ENCODE measurements at regions not wholly inside any gene's neighbourhood (a gene's known extent, or its start where the extent isn't known, plus 50 kb on each side); places are given as distances from the start of the nearest gene placed in this dataset.

DNA sequence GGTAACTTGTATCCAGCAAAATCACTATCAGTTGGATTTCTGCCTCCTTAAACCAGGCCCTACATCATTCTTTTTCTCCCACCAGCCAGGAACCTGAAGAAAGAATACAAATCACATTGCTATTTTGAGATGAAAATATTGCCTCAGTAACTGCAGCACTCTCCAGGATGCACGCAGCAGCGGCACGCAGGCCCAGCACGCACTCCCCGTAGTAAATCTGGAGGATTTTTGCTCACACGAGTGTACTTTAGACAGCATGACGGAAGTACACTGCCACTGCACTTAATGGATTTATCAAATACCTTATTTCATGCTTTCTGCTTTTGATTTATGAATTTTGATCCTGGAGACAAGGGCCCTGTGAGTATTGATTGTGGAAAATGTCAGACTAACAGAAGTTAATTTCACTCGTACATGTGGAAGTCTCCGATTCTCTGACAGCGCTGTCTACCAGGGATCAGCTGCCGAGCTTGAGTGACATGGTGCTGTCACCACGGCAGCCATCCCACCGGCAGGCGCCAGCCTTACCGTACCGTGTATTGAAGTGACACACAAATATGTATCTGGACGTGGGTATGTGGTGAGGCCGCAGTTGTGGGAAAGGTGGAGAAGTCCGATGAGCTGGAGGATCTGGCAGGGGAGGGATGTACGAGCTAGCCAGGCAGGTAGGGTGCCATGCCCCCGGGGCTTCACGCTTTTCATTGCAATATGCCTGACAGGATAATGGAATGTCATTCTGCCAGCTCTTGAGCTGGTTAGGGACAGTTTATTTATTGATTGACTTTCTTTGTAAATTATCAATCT lies 863.7 kb downstream of the GALR1 start:
- WGBS, 5 donors: 91 to 94% (median 93%) methylated on average over 22 of the region's 22 CpGs
- no peak for DNase-seq
- H3K4me1 ChIP-seq: no peaks in the 10 kb centered on the region
- H3K4me3 ChIP-seq: no peak overlapping the region
- peaks cover 0 to 11% (median 6%) of the 10 kb centered on the region in 8 donors for H3K9me3 ChIP-seq
- TF ChIP-seq POLR2AphosphoS5 (IDR thresholded peaks at IDR 0.05): no peak
- no peak for TF ChIP-seq POLR2A (IDR thresholded peaks at IDR 0.05)
- TF ChIP-seq, protein P1, sequence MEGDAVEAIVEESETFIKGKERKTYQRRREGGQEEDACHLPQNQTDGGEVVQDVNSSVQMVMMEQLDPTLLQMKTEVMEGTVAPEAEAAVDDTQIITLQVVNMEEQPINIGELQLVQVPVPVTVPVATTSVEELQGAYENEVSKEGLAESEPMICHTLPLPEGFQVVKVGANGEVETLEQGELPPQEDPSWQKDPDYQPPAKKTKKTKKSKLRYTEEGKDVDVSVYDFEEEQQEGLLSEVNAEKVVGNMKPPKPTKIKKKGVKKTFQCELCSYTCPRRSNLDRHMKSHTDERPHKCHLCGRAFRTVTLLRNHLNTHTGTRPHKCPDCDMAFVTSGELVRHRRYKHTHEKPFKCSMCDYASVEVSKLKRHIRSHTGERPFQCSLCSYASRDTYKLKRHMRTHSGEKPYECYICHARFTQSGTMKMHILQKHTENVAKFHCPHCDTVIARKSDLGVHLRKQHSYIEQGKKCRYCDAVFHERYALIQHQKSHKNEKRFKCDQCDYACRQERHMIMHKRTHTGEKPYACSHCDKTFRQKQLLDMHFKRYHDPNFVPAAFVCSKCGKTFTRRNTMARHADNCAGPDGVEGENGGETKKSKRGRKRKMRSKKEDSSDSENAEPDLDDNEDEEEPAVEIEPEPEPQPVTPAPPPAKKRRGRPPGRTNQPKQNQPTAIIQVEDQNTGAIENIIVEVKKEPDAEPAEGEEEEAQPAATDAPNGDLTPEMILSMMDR (IDR thresholded peaks at IDR 0.05 in 8 of 11, conservative IDR thresholded peaks at IDR 0.05 in 3 of 11): no peak
- H3K27ac ChIP-seq: no peak overlapping the region
- no peaks in the 10 kb centered on the region for H3K36me3 ChIP-seq
- no peaks in the 10 kb centered on the region for H3K27me3 ChIP-seq (replicated peaks in 1 of 7)
- intact Hi-C loops (cut with DNase I; ENCODE audit: low total_unique reads): no loop called here

DNA sequence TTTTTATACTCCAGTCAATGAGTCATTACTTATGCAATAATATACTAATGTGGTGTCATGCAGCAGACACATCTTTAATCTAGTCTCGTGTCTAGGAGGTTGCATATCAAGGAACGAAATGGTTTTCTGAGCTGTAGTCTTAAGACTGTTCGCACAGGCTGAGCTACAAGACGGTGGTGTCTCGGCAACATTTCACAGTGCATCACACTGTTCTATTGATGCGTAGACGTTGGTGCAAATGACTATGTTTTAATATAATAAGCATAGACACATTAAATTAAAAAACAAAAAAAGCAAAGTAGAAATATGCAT lies 864.2 kb downstream of the GALR1 start:
- WGBS, 5 donors: 85 to 94% (median 88%) methylated on average over 7 of the region's 7 CpGs
- Histone ChIP-seq H3K27ac (no peak overlapping the region), H3K36me3 (no peaks in the 10 kb centered on the region), H3K9me3 (peaks cover 0 to 15% (median 11%) of the 10 kb centered on the region in 8 donors), H3K4me1 (no peaks in the 10 kb centered on the region), H3K27me3 (replicated peaks in 1 of 7) (no peaks in the 10 kb centered on the region), H3K4me3 (no peak overlapping the region)
- TF ChIP-seq POLR2A (IDR thresholded peaks at IDR 0.05) (no peak), POLR2AphosphoS5 (IDR thresholded peaks at IDR 0.05) (no peak)
- TF ChIP-seq, protein P1 (IDR thresholded peaks at IDR 0.05 in 8 of 11, conservative IDR thresholded peaks at IDR 0.05 in 3 of 11): no peak
- DNase-seq: no peak
- intact Hi-C loops (cut with DNase I; ENCODE audit: low total_unique reads): no loop called here

DNA sequence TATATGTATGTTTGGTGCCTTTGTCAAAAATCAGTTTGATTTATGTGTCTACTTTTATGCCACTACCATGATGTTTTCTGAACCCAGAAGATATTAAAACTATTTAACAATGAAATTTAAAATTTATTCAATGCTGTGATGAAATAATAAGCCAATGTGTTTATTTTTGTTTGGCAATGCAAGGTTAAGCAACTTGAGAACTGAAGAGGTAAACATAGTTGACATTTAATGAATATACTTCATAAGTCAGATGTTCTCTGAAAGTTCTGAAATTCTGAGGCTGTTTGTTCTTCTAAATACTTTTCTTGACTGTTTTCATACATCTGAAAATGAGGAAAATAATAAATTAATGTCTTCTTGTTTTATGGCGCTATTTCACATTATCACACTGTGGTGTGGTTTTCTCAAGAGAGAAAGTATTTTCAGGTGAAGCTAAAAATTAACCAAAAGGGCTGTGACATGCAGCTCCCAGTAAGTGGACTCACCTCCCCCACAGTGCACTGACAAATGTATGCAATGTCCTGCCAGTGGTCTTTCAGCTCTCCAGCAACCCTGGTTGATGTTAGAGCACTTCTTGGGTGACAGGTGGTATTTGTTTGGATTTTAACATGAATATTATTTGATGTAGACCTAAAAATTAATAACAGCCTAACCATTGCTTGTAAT lies 863.6 kb upstream of the SALL3 start:
- Histone ChIP-seq H3K36me3 (no peaks in the 10 kb centered on the region), H3K27me3 (replicated peaks in 1 of 7) (no peaks in the 10 kb centered on the region), H3K27ac (no peak overlapping the region), H3K4me1 (no peaks in the 10 kb centered on the region), H3K9me3 (peaks cover 0 to 35% (median 31%) of the 10 kb centered on the region in 8 donors), H3K4me3 (no peak overlapping the region)
- WGBS, 5 donors: 86 to 98% (median 95%) methylated on average over 1 of the region's 1 CpG
- intact Hi-C loops (cut with DNase I; ENCODE audit: low total_unique reads): no loop called here
- TF ChIP-seq, protein P1 (IDR thresholded peaks at IDR 0.05 in 8 of 11, conservative IDR thresholded peaks at IDR 0.05 in 3 of 11): no peak
- TF ChIP-seq POLR2AphosphoS5 (IDR thresholded peaks at IDR 0.05): no peak
- no peak for TF ChIP-seq POLR2A (IDR thresholded peaks at IDR 0.05)
- DNase-seq: no peak

DNA sequence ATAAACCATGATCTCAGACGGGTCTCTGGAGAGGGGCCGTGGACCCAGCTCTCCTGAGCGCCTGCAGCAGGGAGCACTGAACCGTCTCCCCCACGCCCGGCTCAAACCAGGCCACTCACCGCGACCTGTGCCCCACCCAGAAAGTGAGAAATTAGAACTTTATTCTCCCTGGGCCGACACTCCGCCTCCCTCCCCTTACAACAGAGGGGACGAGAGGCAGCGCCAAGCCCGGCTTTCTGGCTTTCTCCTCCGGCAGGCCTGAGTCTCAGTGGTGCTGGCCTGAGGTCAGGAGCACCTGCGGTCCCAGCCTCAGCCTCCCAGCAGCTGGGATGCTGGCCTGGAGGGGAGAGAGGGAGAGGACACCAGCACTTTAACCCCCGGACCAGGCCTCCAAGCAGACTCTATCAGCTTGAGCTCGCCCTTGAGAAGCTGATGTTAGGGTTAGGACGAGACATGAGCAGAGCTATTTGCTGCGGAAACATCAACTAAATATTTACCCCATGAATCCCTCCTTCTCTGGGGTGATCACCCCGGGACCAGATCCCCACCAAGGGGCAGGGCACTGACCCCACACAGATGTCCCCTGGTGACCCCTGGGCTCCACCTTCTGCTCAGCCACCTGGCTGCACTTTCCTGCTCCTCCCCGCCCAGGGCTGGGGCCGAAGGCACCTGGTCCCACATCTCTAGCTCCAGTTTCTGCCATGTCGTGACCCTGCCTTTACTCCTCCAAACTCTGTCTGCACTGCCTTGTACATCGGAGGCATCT lies 856.3 kb upstream of the SALL3 start:
- Histone ChIP-seq H3K4me1 (no peaks in the 10 kb centered on the region), H3K9me3 (peaks cover 0 to 67% (median 27%) of the 10 kb centered on the region in 8 donors), H3K36me3 (no peaks in the 10 kb centered on the region), H3K27me3 (replicated peaks in 1 of 7) (peaks cover 0 to 10% (median 0%) of the 10 kb centered on the region in 7 donors), H3K4me3 (no peak overlapping the region), H3K27ac (no peak overlapping the region)
- intact Hi-C loops (cut with DNase I; ENCODE audit: low total_unique reads): no loop called here
- DNase-seq: no peak
- WGBS, 5 donors: 80 to 87% (median 85%) methylated on average over 20 to 24 of the region's 24 CpGs
- TF ChIP-seq, protein P1 (IDR thresholded peaks at IDR 0.05 in 8 of 11, conservative IDR thresholded peaks at IDR 0.05 in 3 of 11): no peak
- TF ChIP-seq POLR2AphosphoS5 (IDR thresholded peaks at IDR 0.05) (no peak), POLR2A (IDR thresholded peaks at IDR 0.05) (no peak)

Measured in spleen (tissue), 11 donors.